Activated CD8-positive, alpha-beta memory T cell treated with anti-CD3 and anti-CD28 coated beads for 4 hours (primary cell): ENCODE measurements at regions not wholly inside any gene's neighbourhood (a gene's known extent, or its start where the extent isn't known, plus 50 kb on each side); places are given as distances from the start of the nearest gene placed in this dataset.

Source experiments
- DNase-seq, 2 donors: peaks; one replicate each; pipeline ENCODE4 v3.0.0-alpha.2; 2020; ENCODE audit warnings: low read depth in 2 of 2

- no peak for DNase-seq
These were observed 385.0 kb upstream of the TNP1 start for GRCh38 chr2:217244815-217245214.

GRCh38 chr2:217242947-217243346, 383.1 kb upstream of the TNP1 start:
- no peak for DNase-seq

- no peak for DNase-seq
These were observed 371.9 kb upstream of the TNP1 start for GRCh38 chr2:217231724-217232123.

- DNase-seq: no peak
These were observed 371.3 kb upstream of the TNP1 start for GRCh38 chr2:217231212-217231611.

- no peak for DNase-seq
These were observed 368.9 kb upstream of the TNP1 start for GRCh38 chr2:217228732-217229131.

- DNase-seq: no peak
These were observed 367.9 kb upstream of the TNP1 start for GRCh38 chr2:217227794-217228193.

- DNase-seq: no peak
These were observed 365.7 kb upstream of the TNP1 start for GRCh38 chr2:217225596-217225995.

- no peak for DNase-seq
These were observed 363.5 kb upstream of the TNP1 start for GRCh38 chr2:217223222-217223930.

GRCh38 chr2:217222309-217222910, 362.5 kb upstream of the TNP1 start:
- DNase-seq: no peak

- no peak for DNase-seq
These were observed 360.6 kb upstream of the TNP1 start for GRCh38 chr2:217220228-217221013.

GRCh38 chr2:217219164-217219520, 359.3 kb upstream of the TNP1 start:
- no peak for DNase-seq

GRCh38 chr2:217218269-217219163, 358.7 kb upstream of the TNP1 start:
- no peak for DNase-seq

GRCh38 chr2:217216982-217217381, 357.1 kb upstream of the TNP1 start:
- DNase-seq: no peak

- DNase-seq: no peak
These were observed 356.5 kb upstream of the TNP1 start for GRCh38 chr2:217216316-217216715.

- DNase-seq: no peak
These were observed 356.0 kb upstream of the TNP1 start for GRCh38 chr2:217215877-217216276.

- no peak for DNase-seq
These were observed 349.0 kb upstream of the TNP1 start for GRCh38 chr2:217208867-217209266.

GRCh38 chr2:217207699-217208010, 347.8 kb upstream of the TNP1 start:
- no peak for DNase-seq

GRCh38 chr2:217206907-217207698, 347.2 kb upstream of the TNP1 start:
- DNase-seq: no peak

- DNase-seq: no peak
These were observed 346.3 kb upstream of the TNP1 start for GRCh38 chr2:217206016-217206725.

- DNase-seq: no peak
These were observed 344.5 kb upstream of the TNP1 start for GRCh38 chr2:217204358-217204757.

GRCh38 chr2:217203086-217203485, 343.2 kb upstream of the TNP1 start:
- DNase-seq: no peak
